Mammary epithelial cell (primary cell): ENCODE measurements at regions not wholly inside any gene's neighbourhood (a gene's known extent, or its start where the extent isn't known, plus 50 kb on each side); places are given as distances from the start of the nearest gene placed in this dataset.

Source experiments
- CTCF ChIP-seq, 2 donors: IDR thresholded peaks in 1 of 2; conservative IDR thresholded peaks in 1 of 2; 2 replicates each; pipeline ENCODE4 v1.5.1; 2011 to 2012; ENCODE audit warnings: inconsistent platforms in 2 of 2, low read length in 2 of 2, mild to moderate bottlenecking in 2 of 2, control low read depth in 1 of 2, low read depth in 1 of 2; ENCODE audit not compliant: insufficient read depth in 1 of 2; ENCODE audit errors: extremely low read depth in 1 of 2
- EZH2 ChIP-seq: IDR thresholded peaks from 2 replicates; pipeline ENCODE4 v1.6.1; 2012; ENCODE audit warnings: low read length, inconsistent platforms, borderline replicate concordance

DNA sequence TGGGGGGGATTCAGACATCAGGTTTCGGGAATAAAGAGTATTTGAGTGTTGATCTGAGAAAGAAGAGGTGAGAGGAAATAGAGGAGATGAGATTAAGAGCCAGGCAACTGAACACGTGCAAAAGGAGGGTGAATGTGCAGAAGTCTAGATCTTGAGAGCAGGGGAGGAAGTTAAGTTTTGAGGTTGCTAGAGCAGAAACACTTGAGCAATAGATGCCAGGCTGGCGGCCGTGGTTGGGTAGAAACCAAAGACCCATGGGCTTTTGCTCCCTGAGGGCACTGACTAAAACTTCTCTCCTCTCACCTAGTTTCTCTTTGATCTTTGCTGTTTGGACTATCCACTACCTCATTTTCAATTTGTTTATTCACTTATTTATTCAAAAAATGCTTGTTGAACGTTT, 116.0 kb downstream of the CDC42EP3 start:
- TF ChIP-seq EZH2 (no peak), CTCF (conservative IDR thresholded peaks at IDR 0.05 in 1 of 2, IDR thresholded peaks at IDR 0.05 in 1 of 2; ENCODE audit: extremely low read depth in 1 of 2, insufficient read depth in 1 of 2, low read depth in 1 of 2, low read length in 2 of 2) (no peak)
